IMR-90 (cell line): ENCODE measurements at regions not wholly inside any gene's neighbourhood (a gene's known extent, or its start where the extent isn't known, plus 50 kb on each side); places are given as distances from the start of the nearest gene placed in this dataset.

Experiments used
- ATAC-seq: fragments of 200-7000 bp; cut with Tn5 transposase; 2 replicates; pipeline ENCODE4 v1.9.1; 2020; ENCODE audit warnings: low read depth, mild to moderate bottlenecking, moderate library complexity
- BruUV-seq: library from RNA; stranded (reverse); fragments of 400-500 nt; replicated peaks from 2 replicates; lab custom pipeline; 2021; lab: Mats Ljungman, UMichigan
- CTCF ChIA-PET: fragments of 300-600 bp; formaldehyde crosslinking; extraction: SDS; loops from one replicate; lab custom pipeline; 2021; ENCODE audit warnings: antibody characterized with exemption; lab: Yijun Ruan, JAX
- POLR2A ChIA-PET: fragments of 300-600 bp; sonication (Branson Sonifier 250); formaldehyde crosslinking; loops from one replicate; lab custom pipeline; 2022; ENCODE audit warnings: antibody characterized with exemption; ENCODE audit not compliant: unreplicated experiment; lab: Charles Lee
- DNase-seq: peaks from one replicate; pipeline ENCODE4 v3.0.0; 2013
- H2AFZ ChIP-seq: replicated peaks from 2 replicates; pipeline ENCODE3; 2013; ENCODE audit warnings: low read length, mild to moderate bottlenecking; ENCODE audit not compliant: poor library complexity
- H2AK5ac ChIP-seq: 2 replicates; pipeline ENCODE4 v1.6.1; 2013; ENCODE audit warnings: low read depth, low read length, inconsistent platforms
- H2AK9ac ChIP-seq: replicated peaks from 2 replicates; pipeline ENCODE3; 2013; ENCODE audit warnings: mild to moderate bottlenecking, low read depth, low read length, moderate library complexity; ENCODE audit not compliant: poor library complexity
- H2BK120ac ChIP-seq: 2 replicates; pipeline ENCODE4 v1.6.1; 2013; ENCODE audit warnings: low read depth, low read length, inconsistent platforms
- H2BK15ac ChIP-seq: 3 replicates; pipeline ENCODE4 v1.6.1; 2013; ENCODE audit warnings: low read depth, low read length, inconsistent platforms
- H2BK20ac ChIP-seq: 2 replicates; pipeline ENCODE4 v1.6.1; 2013; ENCODE audit warnings: low read depth, mild to moderate bottlenecking, inconsistent platforms, low read length, moderate library complexity
- H2BK5ac ChIP-seq: 2 replicates; pipeline ENCODE4 v1.6.1; 2013; ENCODE audit warnings: mild to moderate bottlenecking, low read depth, low read length, inconsistent platforms; ENCODE audit not compliant: poor library complexity, severe bottlenecking
- H3K14ac ChIP-seq: replicated peaks from 2 replicates; pipeline ENCODE4 v1.6.1; 2013; ENCODE audit warnings: low read depth, low read length, inconsistent platforms
- H3K18ac ChIP-seq: 2 replicates; pipeline ENCODE4 v1.6.1; 2013; ENCODE audit warnings: low read depth, low read length, control low read depth
- H3K23ac ChIP-seq: 2 replicates; pipeline ENCODE4 v1.6.1; 2013; ENCODE audit warnings: low read depth, low read length, inconsistent platforms
- H3K27ac ChIP-seq: 2 replicates; pipeline ENCODE4 v1.5.1; 2013; ENCODE audit warnings: mild to moderate bottlenecking, control low read depth, low read length; ENCODE audit not compliant: insufficient read depth
- H3K27me3 ChIP-seq: 2 replicates; pipeline ENCODE4 v1.6.1; 2013; ENCODE audit warnings: low read length; ENCODE audit not compliant: control insufficient read depth, insufficient read depth
- H3K36me3 ChIP-seq: 2 replicates; pipeline ENCODE4 v1.6.1; 2013; ENCODE audit warnings: low read length, mixed read lengths; ENCODE audit not compliant: control insufficient read depth, insufficient read depth
- H3K4ac ChIP-seq: 2 replicates; pipeline ENCODE4 v1.6.1; 2013; ENCODE audit warnings: low read depth, low read length, inconsistent platforms
- H3K4me1 ChIP-seq: 2 replicates; pipeline ENCODE4 v1.6.1; 2013; ENCODE audit warnings: low read length, mixed read lengths; ENCODE audit not compliant: control insufficient read depth, insufficient read depth
- H3K4me2 ChIP-seq: 2 replicates; pipeline ENCODE4 v1.6.1; 2013; ENCODE audit warnings: low read depth, mild to moderate bottlenecking, control low read depth, low read length, moderate library complexity
- H3K4me3 ChIP-seq: 2 replicates; pipeline ENCODE4 v1.5.1; 2013; ENCODE audit warnings: low read depth, mild to moderate bottlenecking, control low read depth, low read length, moderate library complexity; ENCODE audit not compliant: insufficient read depth
- H3K56ac ChIP-seq: 2 replicates; pipeline ENCODE4 v1.6.1; 2013; ENCODE audit warnings: low read length, inconsistent platforms; ENCODE audit not compliant: insufficient read depth; ENCODE audit errors: extremely low read depth
- H3K79me1 ChIP-seq, 2 experiments: 2 replicates each; pipeline ENCODE4 v1.6.1; 2013; ENCODE audit warnings: low read length in 2 of 2, inconsistent platforms in 1 of 2, low read depth in 1 of 2
- H3K9ac ChIP-seq: 2 replicates; pipeline ENCODE4 v1.6.1; 2013; ENCODE audit warnings: low read depth, low read length, control low read depth
- H3K9me1 ChIP-seq: 2 replicates; pipeline ENCODE4 v1.6.1; 2013; ENCODE audit warnings: low read length, inconsistent platforms; ENCODE audit not compliant: insufficient read depth
- H3K9me3 ChIP-seq: 2 replicates; pipeline ENCODE4 v1.6.1; 2013; ENCODE audit warnings: low read length; ENCODE audit not compliant: control insufficient read depth, insufficient read depth
- H4K20me1 ChIP-seq: 2 replicates; pipeline ENCODE4 v1.6.1; 2013; ENCODE audit warnings: low read length, inconsistent platforms; ENCODE audit not compliant: insufficient read depth
- H4K5ac ChIP-seq: 2 replicates; pipeline ENCODE4 v1.6.1; 2013; ENCODE audit warnings: mild to moderate bottlenecking, low read depth, low read length, control low read depth
- H4K8ac ChIP-seq, 2 experiments: 2 replicates each; pipeline ENCODE4 v1.6.1; 2013; ENCODE audit warnings: low read depth in 2 of 2, low read length in 2 of 2, control low read depth in 1 of 2, inconsistent platforms in 1 of 2
- H4K91ac ChIP-seq: 2 replicates; pipeline ENCODE4 v1.6.1; 2013; ENCODE audit warnings: low read depth, low read length, inconsistent platforms; ENCODE audit not compliant: insufficient read depth
- CTCF ChIP-seq: conservative IDR thresholded peaks from 2 replicates; pipeline ENCODE4 v1.5.1; 2012; ENCODE audit warnings: mild to moderate bottlenecking, low read depth, low read length, improper control_type of control experiment
- WGBS, 2 experiments: methylation state at CpG; one replicate each; pipeline versions ENCODE4 v1.1.5 to v1.1.7; 2013; ENCODE audit warnings: missing lambda C conversion rate in 2 of 2; ENCODE audit not compliant: insufficient read length in 1 of 2; ENCODE audit errors: extremely low coverage in 2 of 2; 5-methylcytosine and 5-hydroxymethylcytosine counted together
- dilution Hi-C: fragments of 300-500 bp; cut with HindIII; formaldehyde crosslinking; loops from one replicate; pipeline ENCODE4 v1.14.3; 2018; ENCODE audit warnings: low sequenced_read_pairs; ENCODE audit not compliant: unreplicated experiment
- in situ Hi-C: fragments of 300-500 bp; cut with MboI; formaldehyde crosslinking; loops from 3 replicates; pipeline ENCODE4 v1.14.3; 2019; ENCODE audit warnings: low sequenced_read_pairs, inconsistent platforms, mixed read lengths
- intact Hi-C: fragments of 100-400 bp; cut with micrococcal nuclease; formaldehyde crosslinking; loops from 2 replicates; pipeline ENCODE4 v1.10.0; 2022

DNA sequence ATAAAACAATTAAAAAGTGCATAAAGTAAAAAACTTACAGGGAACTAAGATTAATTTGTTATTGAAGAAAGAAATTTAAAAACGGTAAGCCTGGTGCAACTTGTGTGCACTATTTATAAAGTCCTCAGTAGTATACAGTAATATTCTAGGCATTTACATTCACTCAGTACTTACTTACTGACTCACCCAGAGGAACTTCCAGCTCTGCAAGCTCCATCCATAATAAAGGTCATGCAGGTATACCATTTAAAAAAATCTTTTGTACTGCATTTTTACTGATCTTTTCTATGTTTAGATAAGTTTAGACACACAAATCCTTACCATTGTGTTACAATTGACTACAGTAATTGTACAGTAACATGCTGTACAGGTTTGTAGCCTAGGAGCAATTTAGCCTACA lies 51.5 kb upstream of the NXPH2 start:
- no peak overlapping the region for H3K14ac ChIP-seq
- no peak for DNase-seq

More for the DNA sequence above, 51.5 kb upstream of the NXPH2 start:
- no peak overlapping the region for H2AK5ac ChIP-seq
- intact Hi-C loops (no loop called here), in situ Hi-C loops (loop anchor here (25.0 kb wide), 1 partner anchor 944 kb away; no protein-coding TSS in a partner anchor), dilution Hi-C loops (no loop called here)
- H3K4me1 ChIP-seq: no peaks in the 10 kb centered on the region
- POLR2A ChIA-PET: no interaction called here
- no peak overlapping the region for H3K23ac ChIP-seq
- no peak overlapping the region for H2BK15ac ChIP-seq
- H2AK9ac ChIP-seq: no peak overlapping the region
- H3K9me1 ChIP-seq: no peaks in the 10 kb centered on the region
- no peak for ATAC-seq
- H3K4ac ChIP-seq: no peak overlapping the region
- no peaks in the 10 kb centered on the region for H4K20me1 ChIP-seq
- H4K8ac ChIP-seq: no peak overlapping the region
- no peak overlapping the region for H3K4me3 ChIP-seq
- no peaks in the 10 kb centered on the region for H3K79me1 ChIP-seq
- H4K91ac ChIP-seq: no peak overlapping the region
- H3K4me2 ChIP-seq: no peak overlapping the region
- no peak for TF ChIP-seq CTCF
- H3K9ac ChIP-seq: no peak overlapping the region
- H2BK5ac ChIP-seq: no peak overlapping the region
- no peaks in the 10 kb centered on the region for H3K36me3 ChIP-seq
- no peak overlapping the region for H2AFZ ChIP-seq
- no peak overlapping the region for H4K5ac ChIP-seq
- no peak overlapping the region for H3K56ac ChIP-seq
- no peaks in the 10 kb centered on the region for H3K9me3 ChIP-seq
- no peaks in the 10 kb centered on the region for H3K27me3 ChIP-seq
- no TSS peak for BruUV-seq
- CTCF ChIA-PET: interaction anchor here (0.5 kb wide), 1 partner anchor 20 kb away, joined by 3 read pairs; no protein-coding TSS in a partner anchor
- H3K27ac ChIP-seq: no peak overlapping the region
- no peak overlapping the region for H2BK20ac ChIP-seq
- no CpG with 5 or more reads among the region's 1 CpG for WGBS, 2 experiments
- H2BK120ac ChIP-seq: no peak overlapping the region
- no peak overlapping the region for H3K18ac ChIP-seq
